Esophagus muscularis mucosa (tissue), 3 donors: ENCODE measurements at regions not wholly inside any gene's neighbourhood (a gene's known extent, or its start where the extent isn't known, plus 50 kb on each side); places are given as distances from the start of the nearest gene placed in this dataset.
"Not testable (repeated sequence)": the region's sequence is repeated elsewhere in the genome, so short reads cannot be mapped to it uniquely, and the experiment has no call there.

Experiments used
- EP300 ChIP-seq: sonication (generic); formaldehyde crosslinking; IDR thresholded peaks from one replicate; pipeline ENCODE4 v1.6.1; 2017; ENCODE audit warnings: antibody characterized with exemption
- TF ChIP-seq, protein P1 (sequence below), 3 experiments: fragments of 200-600 bp in 2 of 3; fragments of 450-650 bp in 1 of 3; sonication (generic) in 2 of 3; IDR thresholded peaks; one replicate each; pipeline ENCODE4 v1.5.1; 2017 to 2019; ENCODE audit warnings: antibody characterized with exemption in 3 of 3, mild to moderate bottlenecking in 2 of 3, moderate library complexity in 1 of 3

DNA sequence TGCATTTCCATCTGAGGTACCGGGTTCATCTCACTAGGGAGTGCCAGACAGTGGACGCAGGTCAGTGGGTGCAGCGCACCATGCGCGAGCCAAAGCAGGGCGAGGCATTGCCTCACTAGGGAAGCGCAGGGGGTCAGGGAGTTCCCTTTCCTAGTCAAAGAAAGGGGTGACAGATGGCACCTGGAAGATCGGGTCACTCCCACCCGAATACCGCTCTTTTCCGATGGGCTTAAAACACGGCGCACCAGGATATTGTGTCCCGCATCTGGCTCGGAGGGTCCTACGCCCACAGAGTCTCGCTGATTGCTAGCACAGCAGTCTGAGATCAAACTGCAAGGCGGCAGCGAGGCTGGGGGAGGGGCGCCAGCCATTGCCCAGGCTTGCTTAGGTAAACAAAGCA, 1157.1 kb downstream of the NAALADL2 start:
- TF ChIP-seq, protein P1, sequence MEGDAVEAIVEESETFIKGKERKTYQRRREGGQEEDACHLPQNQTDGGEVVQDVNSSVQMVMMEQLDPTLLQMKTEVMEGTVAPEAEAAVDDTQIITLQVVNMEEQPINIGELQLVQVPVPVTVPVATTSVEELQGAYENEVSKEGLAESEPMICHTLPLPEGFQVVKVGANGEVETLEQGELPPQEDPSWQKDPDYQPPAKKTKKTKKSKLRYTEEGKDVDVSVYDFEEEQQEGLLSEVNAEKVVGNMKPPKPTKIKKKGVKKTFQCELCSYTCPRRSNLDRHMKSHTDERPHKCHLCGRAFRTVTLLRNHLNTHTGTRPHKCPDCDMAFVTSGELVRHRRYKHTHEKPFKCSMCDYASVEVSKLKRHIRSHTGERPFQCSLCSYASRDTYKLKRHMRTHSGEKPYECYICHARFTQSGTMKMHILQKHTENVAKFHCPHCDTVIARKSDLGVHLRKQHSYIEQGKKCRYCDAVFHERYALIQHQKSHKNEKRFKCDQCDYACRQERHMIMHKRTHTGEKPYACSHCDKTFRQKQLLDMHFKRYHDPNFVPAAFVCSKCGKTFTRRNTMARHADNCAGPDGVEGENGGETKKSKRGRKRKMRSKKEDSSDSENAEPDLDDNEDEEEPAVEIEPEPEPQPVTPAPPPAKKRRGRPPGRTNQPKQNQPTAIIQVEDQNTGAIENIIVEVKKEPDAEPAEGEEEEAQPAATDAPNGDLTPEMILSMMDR (IDR thresholded peaks at IDR 0.05) = not testable (repeated sequence)
- not testable (repeated sequence) for TF ChIP-seq EP300
